Common myeloid progenitor, CD34-positive (primary cell): ENCODE measurements at regions not wholly inside any gene's neighbourhood (a gene's known extent, or its start where the extent isn't known, plus 50 kb on each side); places are given as distances from the start of the nearest gene placed in this dataset.

Source experiments
- CTCF ChIA-PET: fragments of 350-600 bp; sonication (Branson Sonifier 250); formaldehyde crosslinking; loops from one replicate; lab custom pipeline; 2021; ENCODE audit warnings: antibody characterized with exemption; lab: Charles Lee
- POLR2A ChIA-PET: fragments of 350-600 bp; sonication (Branson Sonifier 250); formaldehyde crosslinking; loops from one replicate; lab custom pipeline; 2021; ENCODE audit warnings: antibody characterized with exemption; lab: Charles Lee
- DNase-seq, 3 donors: peaks; one replicate each; pipeline versions ENCODE4 v3.0.0 to v3.0.0-alpha.2; 2013
- H3K27ac ChIP-seq, 2 experiments: 1 replicate in 1 of 2; 2 replicates in 1 of 2; pipeline ENCODE4 v1.7.0; 2013; ENCODE audit warnings: inconsistent platforms in 2 of 2, low read length in 2 of 2, mild to moderate bottlenecking in 2 of 2, low read depth in 1 of 2, moderate library complexity in 1 of 2; ENCODE audit not compliant: severe bottlenecking in 2 of 2, insufficient read depth in 1 of 2, poor library complexity in 1 of 2
- H3K27me3 ChIP-seq, 5 experiments: replicated peaks in 2 of 5; 1 replicate in 3 of 5; 2 replicates in 2 of 5; pipeline versions ENCODE4 v1.6.1 to v1.7.0; 2013; ENCODE audit warnings: low read length in 4 of 5, mild to moderate bottlenecking in 2 of 5, moderate library complexity in 2 of 5, inconsistent platforms in 1 of 5; ENCODE audit not compliant: insufficient read depth in 5 of 5, control insufficient read depth in 4 of 5
- H3K36me3 ChIP-seq, 4 experiments: 1 replicate in 2 of 4; 2 replicates in 2 of 4; pipeline versions ENCODE4 v1.6.1 to v1.7.0; 2013; ENCODE audit warnings: low read length in 3 of 4, control low read depth in 1 of 4, mild to moderate bottlenecking in 1 of 4; ENCODE audit not compliant: control insufficient read depth in 4 of 4, insufficient read depth in 4 of 4
- H3K4me1 ChIP-seq, 4 experiments: 1 replicate in 3 of 4; 2 replicates in 1 of 4; pipeline versions ENCODE4 v1.6.1 to v1.7.1; 2013; ENCODE audit warnings: low read length in 3 of 4, mild to moderate bottlenecking in 3 of 4, control low read depth in 1 of 4, inconsistent platforms in 1 of 4, moderate library complexity in 1 of 4; ENCODE audit not compliant: control insufficient read depth in 4 of 4, insufficient read depth in 4 of 4; ENCODE audit errors: control extremely low read depth in 1 of 4
- H3K4me3 ChIP-seq, 7 experiments: 1 replicate in 4 of 7; 2 replicates in 3 of 7; pipeline versions ENCODE4 v1.5.1 to v1.7.0; 2013; ENCODE audit warnings: mild to moderate bottlenecking in 7 of 7, low read length in 6 of 7, moderate library complexity in 6 of 7, inconsistent platforms in 2 of 7, low read depth in 2 of 7, control low read depth in 1 of 7; ENCODE audit not compliant: insufficient read depth in 4 of 7, control insufficient read depth in 1 of 7; ENCODE audit errors: extremely low read depth in 1 of 7
- H3K9me3 ChIP-seq, 5 experiments: 1 replicate in 4 of 5; 2 replicates in 1 of 5; pipeline versions ENCODE4 v1.6.1 to v1.7.1; 2013; ENCODE audit warnings: low read length in 4 of 5, mild to moderate bottlenecking in 2 of 5, inconsistent platforms in 1 of 5, low read depth in 1 of 5, moderate library complexity in 1 of 5; ENCODE audit not compliant: control insufficient read depth in 4 of 5, insufficient read depth in 2 of 5; ENCODE audit errors: control extremely low read depth in 1 of 5
- WGBS: methylation state at CpG from one replicate; pipeline ENCODE4 v1.1.5; 2013; ENCODE audit not compliant: insufficient coverage; 5-methylcytosine and 5-hydroxymethylcytosine counted together

DNA sequence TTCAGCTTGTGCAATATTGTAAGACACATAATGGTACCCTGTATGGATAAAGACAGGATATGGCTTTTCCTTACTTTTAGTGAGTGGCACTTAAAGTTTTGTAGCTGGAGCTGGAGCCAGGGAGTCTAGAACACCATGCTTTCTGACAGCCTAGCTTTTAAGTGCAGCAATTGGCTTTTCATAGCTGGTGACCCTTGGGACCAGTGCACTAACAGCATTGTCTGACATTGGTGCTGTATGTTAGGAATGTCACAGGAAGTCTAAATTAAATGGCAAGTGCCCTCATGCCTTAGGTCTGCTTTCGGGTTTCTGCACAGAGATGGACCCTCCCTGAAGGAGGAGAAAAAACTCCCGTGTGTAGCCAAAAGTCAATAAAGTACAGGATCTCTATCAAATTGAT is 628.2 kb downstream of the NR2F2 start:
- Histone ChIP-seq H3K36me3 (no peaks in the 10 kb centered on the region), H3K27ac (no peak overlapping the region), H3K4me3 (no peak overlapping the region), H3K4me1 (no peaks in the 10 kb centered on the region), H3K9me3 (no peaks in the 10 kb centered on the region), H3K27me3 (no peaks in the 10 kb centered on the region)
- DNase-seq = no peak
- ChIA-PET CTCF (interaction anchor here (0.9 kb wide), 1 partner anchor 18 kb away, joined by 3 read pairs; no protein-coding TSS in a partner anchor), POLR2A (no interaction called here)
- 17% methylated on average over 1 of the region's 2 CpGs for WGBS

DNA sequence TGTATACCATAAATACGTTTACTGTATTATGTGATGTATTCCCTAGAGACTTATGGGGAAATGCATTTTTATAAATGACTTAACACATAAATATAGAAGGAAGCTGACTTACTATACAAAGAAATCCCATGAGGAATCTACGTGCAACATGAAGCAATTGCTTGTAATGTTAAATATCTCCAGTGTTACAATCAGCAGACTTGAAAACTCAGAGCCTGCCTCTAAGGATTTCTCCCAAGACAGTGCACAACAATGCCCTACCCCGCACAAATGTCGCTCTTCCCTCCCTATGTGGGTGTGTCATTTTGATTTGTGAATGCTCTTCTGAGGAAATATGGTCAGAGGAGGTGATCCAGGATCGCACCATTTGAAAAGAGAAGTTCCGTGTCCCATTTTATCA is 629.0 kb downstream of the NR2F2 start:
- Histone ChIP-seq H3K4me1 (no peaks in the 10 kb centered on the region), H3K36me3 (no peaks in the 10 kb centered on the region), H3K27me3 (no peaks in the 10 kb centered on the region), H3K9me3 (no peaks in the 10 kb centered on the region), H3K27ac (no peak overlapping the region), H3K4me3 (no peak overlapping the region)
- no peak for DNase-seq
- 81% methylated on average over 3 of the region's 6 CpGs for whole genome bisulfite sequencing
- ChIA-PET CTCF (no interaction called here), POLR2A (no interaction called here)

DNA sequence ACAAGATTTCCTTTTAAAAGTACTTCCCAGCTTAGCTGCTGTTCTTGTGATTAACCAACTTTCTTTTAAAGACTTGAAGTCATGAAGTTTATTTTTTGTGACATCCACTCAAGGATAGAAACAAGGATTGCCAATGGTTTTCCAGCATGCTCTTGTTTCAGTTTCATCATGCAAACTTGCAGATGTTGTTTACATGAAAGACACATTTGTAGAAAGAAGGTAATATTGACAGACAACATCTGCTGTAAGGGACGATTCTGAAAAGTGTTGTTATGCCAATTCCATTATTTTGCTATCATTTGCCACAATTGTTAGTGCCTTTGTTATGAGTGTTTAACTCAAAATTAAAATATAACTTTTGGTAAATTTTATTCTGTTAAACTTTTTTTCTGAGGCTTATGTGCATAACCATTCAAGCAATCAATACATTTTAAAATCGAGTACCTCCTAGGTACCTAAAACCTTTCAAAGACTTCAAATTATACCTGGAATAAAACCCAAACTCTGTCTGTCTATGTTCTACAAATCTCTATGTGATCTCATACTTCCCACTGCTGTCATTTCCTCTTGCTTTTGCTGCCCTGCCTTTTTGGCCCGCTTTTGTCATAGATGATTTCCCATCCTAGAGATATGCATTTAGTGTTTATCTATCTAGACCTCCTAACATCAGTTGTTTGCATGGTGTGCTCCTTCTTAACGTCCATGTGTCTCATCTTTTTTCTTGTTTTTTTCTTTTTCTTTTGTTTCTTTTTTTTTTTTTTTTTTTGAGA is 630.4 kb downstream of the NR2F2 start:
- H3K27me3 ChIP-seq = no peaks in the 10 kb centered on the region
- no peaks in the 10 kb centered on the region for H3K36me3 ChIP-seq
- H3K27ac ChIP-seq = no peak overlapping the region
- ChIA-PET POLR2A (no interaction called here), CTCF (no interaction called here)
- no peak for DNase-seq
- 100% methylated on average over 1 of the region's 4 CpGs for WGBS
- no peak overlapping the region for H3K4me3 ChIP-seq
- H3K9me3 ChIP-seq = no peaks in the 10 kb centered on the region
- H3K4me1 ChIP-seq = no peaks in the 10 kb centered on the region

DNA sequence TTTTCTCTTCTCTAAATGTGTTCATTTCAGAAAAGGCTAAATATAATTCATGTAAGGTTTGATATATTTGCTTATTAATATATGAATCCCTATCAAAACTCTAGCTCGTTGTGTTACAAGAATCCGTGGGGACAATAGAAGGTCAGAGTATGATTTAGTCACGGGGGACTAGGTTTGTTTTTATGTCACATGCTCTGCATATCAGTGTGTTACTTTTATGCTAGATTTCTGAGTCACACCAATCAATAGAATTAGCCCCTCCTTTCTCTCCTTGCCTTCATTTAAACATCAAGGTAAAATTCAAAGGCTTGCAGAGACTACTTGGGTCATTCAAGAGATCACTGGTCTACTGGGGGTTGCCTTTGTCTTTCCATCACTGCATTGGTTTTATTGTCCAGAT is 636.1 kb downstream of the NR2F2 start:
- POLR2A ChIA-PET = no interaction called here
- Histone ChIP-seq H3K36me3 (no peaks in the 10 kb centered on the region), H3K27me3 (no peaks in the 10 kb centered on the region)

DNA sequence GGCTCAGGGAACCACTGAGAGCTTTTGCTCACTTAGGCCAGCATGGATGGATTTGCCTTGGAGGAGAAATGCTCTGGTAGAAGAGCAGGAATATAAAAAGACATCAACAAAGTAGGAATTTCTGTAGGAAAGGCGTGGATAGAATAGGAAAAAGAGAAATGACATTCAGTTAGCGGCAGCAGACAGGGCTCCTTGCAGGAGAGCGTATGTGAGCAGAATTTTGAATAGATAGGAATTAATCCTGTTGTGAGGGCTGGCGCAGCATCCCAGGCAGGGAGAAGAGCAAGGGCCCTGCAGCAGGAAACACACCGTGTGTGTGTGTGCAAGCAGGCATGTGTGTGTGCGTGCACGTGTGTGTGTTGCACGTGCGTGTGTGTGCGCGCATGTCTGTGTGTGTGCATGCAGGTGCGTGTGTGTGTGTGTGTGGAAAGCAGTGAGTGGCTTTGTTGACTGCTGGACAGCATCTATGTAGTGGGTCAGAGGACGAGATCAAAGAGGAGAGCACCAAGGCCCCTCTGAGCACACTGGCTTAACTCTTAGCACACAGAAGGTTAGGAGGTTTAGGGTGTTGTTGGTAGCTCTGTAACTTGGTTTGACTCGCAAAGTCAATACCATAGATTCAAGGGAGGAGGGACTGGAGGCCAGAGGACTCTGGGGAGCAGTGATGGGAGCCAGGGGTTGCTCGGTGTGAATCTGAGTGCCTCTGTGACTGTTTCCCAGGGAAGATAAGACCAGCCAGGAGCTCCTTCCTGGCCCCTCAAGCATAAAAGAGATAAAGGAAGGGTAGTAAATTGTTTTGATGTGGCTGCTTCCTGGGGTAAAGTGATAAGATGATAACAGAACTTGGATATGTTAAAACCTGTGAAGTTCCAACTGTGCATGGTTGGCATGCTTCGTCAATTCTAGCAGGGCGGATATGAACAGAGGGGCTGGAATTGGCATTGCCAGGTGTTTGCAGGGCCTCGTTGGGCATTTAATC is 639.5 kb downstream of the NR2F2 start:
- H3K4me1 ChIP-seq = no peaks in the 10 kb centered on the region
- no peaks in the 10 kb centered on the region for H3K27me3 ChIP-seq
- WGBS = 75% methylated on average over 10 of the region's 18 CpGs
- no peak overlapping the region for H3K4me3 ChIP-seq
- no peak overlapping the region for H3K27ac ChIP-seq
- ChIA-PET CTCF (no interaction called here), POLR2A (no interaction called here)
- DNase-seq = no peak
- no peaks in the 10 kb centered on the region for H3K9me3 ChIP-seq
- H3K36me3 ChIP-seq = no peaks in the 10 kb centered on the region

More for the DNA sequence above, 636.1 kb downstream of the NR2F2 start:
- Histone ChIP-seq H3K27ac (no peak overlapping the region), H3K4me3 (no peak overlapping the region), H3K9me3 (no peaks in the 10 kb centered on the region), H3K4me1 (no peaks in the 10 kb centered on the region)
- DNase-seq = no peak
- WGBS = no CpG with 5 or more reads among the region's 3 CpGs
- CTCF ChIA-PET = no interaction called here

DNA sequence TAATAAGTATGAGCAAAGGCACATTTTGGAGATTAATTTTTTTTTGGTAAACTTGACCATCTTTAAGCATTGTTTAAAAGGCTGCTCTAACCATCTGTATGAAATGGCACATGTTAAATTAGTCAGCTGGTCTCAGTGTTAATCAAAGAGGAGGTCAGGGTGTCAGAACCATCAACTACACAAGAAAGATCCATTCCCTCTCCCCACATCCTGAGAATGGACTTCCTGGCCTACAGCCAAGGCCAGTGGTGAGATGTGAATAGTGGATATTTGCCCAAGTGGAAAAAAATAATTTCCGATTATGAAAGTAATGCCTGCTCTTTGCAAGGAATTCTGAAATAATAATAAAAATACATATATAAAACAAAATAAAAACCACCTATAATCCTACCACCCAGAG is 641.7 kb downstream of the NR2F2 start:
- POLR2A ChIA-PET = no interaction called here
- DNase-seq = no peak
- no peaks in the 10 kb centered on the region for H3K27me3 ChIP-seq
- CTCF ChIA-PET = no interaction called here
- H3K9me3 ChIP-seq = no peaks in the 10 kb centered on the region
- no peak overlapping the region for H3K27ac ChIP-seq
- no peaks in the 10 kb centered on the region for H3K36me3 ChIP-seq
- no CpG with 5 or more reads among the region's 1 CpG for WGBS
- no peaks in the 10 kb centered on the region for H3K4me1 ChIP-seq
- H3K4me3 ChIP-seq = no peak overlapping the region

DNA sequence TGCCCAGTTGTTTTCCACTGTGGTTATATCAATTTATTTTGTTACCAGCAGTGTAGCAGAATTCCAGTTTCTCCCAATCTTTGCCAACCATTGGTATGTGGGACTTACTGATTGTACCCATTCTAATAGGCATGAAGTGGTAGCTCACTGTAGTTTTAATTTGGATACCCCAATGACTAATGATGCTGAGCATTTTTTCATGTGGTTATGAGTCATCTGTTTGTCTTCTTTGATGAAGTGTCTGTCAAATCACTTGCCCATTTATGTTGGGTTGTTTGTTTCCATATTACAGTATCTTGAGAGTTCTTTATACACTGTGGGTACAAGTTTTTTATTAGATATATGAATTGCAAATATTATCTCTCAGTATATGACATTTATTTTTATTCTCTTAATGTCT is 644.3 kb downstream of the NR2F2 start:
- no peak overlapping the region for H3K27ac ChIP-seq
- no peak overlapping the region for H3K4me3 ChIP-seq
- H3K4me1 ChIP-seq = no peaks in the 10 kb centered on the region
- no peak for DNase-seq
- ChIA-PET CTCF (no interaction called here), POLR2A (no interaction called here)
- no peaks in the 10 kb centered on the region for H3K9me3 ChIP-seq
- no peaks in the 10 kb centered on the region for H3K27me3 ChIP-seq
- H3K36me3 ChIP-seq = no peaks in the 10 kb centered on the region
